ENCODE measurements at regions not wholly inside any gene's neighbourhood (a gene's known extent, or its start where the extent isn't known, plus 50 kb on each side); places are given as distances from the start of the nearest gene placed in this dataset.

DNA sequence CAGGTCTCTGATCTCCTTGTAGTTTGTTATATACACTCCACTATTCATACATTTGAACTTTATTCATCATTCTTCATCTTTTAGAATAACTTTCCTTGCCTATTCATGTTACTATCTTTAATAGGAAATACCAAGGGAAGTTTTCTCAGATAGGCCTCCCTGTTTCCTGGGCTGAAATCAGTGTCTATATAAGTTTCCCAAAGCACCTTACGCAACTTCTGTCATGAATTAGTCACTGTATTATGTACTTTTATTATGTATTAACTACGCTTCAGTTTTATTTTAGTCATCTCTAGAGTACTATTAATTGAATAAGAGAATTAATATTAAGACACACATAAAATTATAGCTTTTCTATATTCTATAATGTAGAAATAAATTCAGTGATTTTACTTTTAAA lies 1481.5 kb downstream of the OTOL1 start:
- TF ChIP-seq, protein P1, sequence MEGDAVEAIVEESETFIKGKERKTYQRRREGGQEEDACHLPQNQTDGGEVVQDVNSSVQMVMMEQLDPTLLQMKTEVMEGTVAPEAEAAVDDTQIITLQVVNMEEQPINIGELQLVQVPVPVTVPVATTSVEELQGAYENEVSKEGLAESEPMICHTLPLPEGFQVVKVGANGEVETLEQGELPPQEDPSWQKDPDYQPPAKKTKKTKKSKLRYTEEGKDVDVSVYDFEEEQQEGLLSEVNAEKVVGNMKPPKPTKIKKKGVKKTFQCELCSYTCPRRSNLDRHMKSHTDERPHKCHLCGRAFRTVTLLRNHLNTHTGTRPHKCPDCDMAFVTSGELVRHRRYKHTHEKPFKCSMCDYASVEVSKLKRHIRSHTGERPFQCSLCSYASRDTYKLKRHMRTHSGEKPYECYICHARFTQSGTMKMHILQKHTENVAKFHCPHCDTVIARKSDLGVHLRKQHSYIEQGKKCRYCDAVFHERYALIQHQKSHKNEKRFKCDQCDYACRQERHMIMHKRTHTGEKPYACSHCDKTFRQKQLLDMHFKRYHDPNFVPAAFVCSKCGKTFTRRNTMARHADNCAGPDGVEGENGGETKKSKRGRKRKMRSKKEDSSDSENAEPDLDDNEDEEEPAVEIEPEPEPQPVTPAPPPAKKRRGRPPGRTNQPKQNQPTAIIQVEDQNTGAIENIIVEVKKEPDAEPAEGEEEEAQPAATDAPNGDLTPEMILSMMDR (IDR thresholded peaks at IDR 0.05), result no peak
- TF ChIP-seq POLR2A (IDR thresholded peaks at IDR 0.05) (no peak), EP300 (IDR thresholded peaks at IDR 0.05) (no peak), POLR2AphosphoS5 (IDR thresholded peaks at IDR 0.05) (no peak)

Data from upper lobe of left lung (tissue), 4 donors.